ENCODE measurements at regions not wholly inside any gene's neighbourhood (a gene's known extent, or its start where the extent isn't known, plus 50 kb on each side); places are given as distances from the start of the nearest gene placed in this dataset.
A peak's percentile ranks its signal among the peaks of the same experiment; 100 is the strongest.

GRCh38 chr2:176508374-176508773 lies 239.1 kb downstream of the MTX2 start:
- DNase-seq: no peak

GRCh38 chr2:176508984-176509740 lies 239.9 kb downstream of the MTX2 start:
- no peak for DNase-seq

- DNase-seq: no peak
Observed at GRCh38 chr2:176514276-176514675, 245.0 kb downstream of the MTX2 start.

- DNase-seq: no peak
Observed at GRCh38 chr2:176514805-176515500, 245.7 kb downstream of the MTX2 start.

- DNase-seq: no peak
Observed at GRCh38 chr2:176516051-176516602, 246.9 kb downstream of the MTX2 start.

- peak; percentile 55 for DNase-seq
Observed at GRCh38 chr2:176518823-176519222, 249.6 kb downstream of the MTX2 start.

- DNase-seq: no peak
Observed at GRCh38 chr2:176521878-176522670, 252.8 kb downstream of the MTX2 start.

GRCh38 chr2:176525086-176525485 lies 255.8 kb downstream of the MTX2 start:
- no peak for DNase-seq

GRCh38 chr2:176526995-176527901 lies 258.0 kb downstream of the MTX2 start:
- no peak for DNase-seq

GRCh38 chr2:176531608-176532007 lies 262.4 kb downstream of the MTX2 start:
- DNase-seq: peak; percentile 15

GRCh38 chr2:176533505-176534193 lies 264.4 kb downstream of the MTX2 start:
- peak; percentile 31 for DNase-seq

GRCh38 chr2:176534798-176535466 lies 265.7 kb downstream of the MTX2 start:
- peak; percentile 79 for DNase-seq

- peak; percentile 72 for DNase-seq
Observed at GRCh38 chr2:176535467-176536113, 266.3 kb downstream of the MTX2 start.

- DNase-seq: peak; percentile 48
Observed at GRCh38 chr2:176536439-176537133, 267.3 kb downstream of the MTX2 start.

GRCh38 chr2:176537932-176538331 lies 268.7 kb downstream of the MTX2 start:
- DNase-seq: no peak

GRCh38 chr2:176540995-176541394 lies 271.8 kb downstream of the MTX2 start:
- DNase-seq: no peak

GRCh38 chr2:176542476-176542875 lies 273.2 kb downstream of the MTX2 start:
- no peak for DNase-seq

- DNase-seq: no peak
Observed at GRCh38 chr2:176544557-176544956, 275.3 kb downstream of the MTX2 start.

Data from DMS153 (cell line).